A549 (cell line): ENCODE measurements at regions not wholly inside any gene's neighbourhood (a gene's known extent, or its start where the extent isn't known, plus 50 kb on each side); places are given as distances from the start of the nearest gene placed in this dataset.

Source experiments
- ATAC-seq, 2 experiments: fragments of 200-7000 bp in 1 of 2; fragments of >200 bp in 1 of 2; cut with Nextera tagmentation in 1 of 2; cut with Tn5 transposase in 1 of 2; 3 replicates each; pipeline versions ENCODE4 v1.8.0 to v1.9.1; 2018 to 2020; ENCODE audit warnings: mild to moderate bottlenecking in 1 of 2, moderate library complexity in 1 of 2
- CTCF ChIA-PET: fragments of 300-600 bp; sonication (Branson Sonifier 250); formaldehyde crosslinking; extraction: SDS; loops from one replicate; lab custom pipeline; 2021; ENCODE audit warnings: antibody characterized with exemption, inconsistent platforms; lab: Yijun Ruan, JAX
- POLR2A ChIA-PET: fragments of 350-600 bp; formaldehyde crosslinking; extraction: SDS; loops from one replicate; lab custom pipeline; 2021; ENCODE audit warnings: antibody characterized with exemption, inconsistent platforms; lab: Yijun Ruan, JAX
- DNase-seq, 2 experiments: peaks; one replicate each; pipeline versions ENCODE4 v3.0.0 to v3.0.0-alpha.2; 2011 to 2016; ENCODE audit warnings: low read depth in 1 of 2, low spot score in 1 of 2
- FAIRE-seq: peaks from 2 replicates; lab custom pipeline; 2011; peaks lifted over from hg19 to GRCh38; lab: Jason Lieb, UNC
- H3K27ac ChIP-seq, 2 experiments: fragments of >200 bp; sonication (Bioruptor Twin); formaldehyde crosslinking; 3 replicates each; pipeline ENCODE4 v1.5.1; 2016 to 2017
- H3K4me1 ChIP-seq: fragments of >200 bp; sonication (Bioruptor Twin); formaldehyde crosslinking; 3 replicates; pipeline ENCODE4 v1.6.1; 2016
- H3K4me2 ChIP-seq: fragments of >200 bp; sonication (Bioruptor Twin); formaldehyde crosslinking; 3 replicates; pipeline ENCODE4 v1.6.1; 2016
- H3K4me3 ChIP-seq: fragments of >200 bp; sonication (Bioruptor Twin); formaldehyde crosslinking; 3 replicates; pipeline ENCODE4 v1.5.1; 2016
- H3K9me3 ChIP-seq: fragments of >200 bp; sonication (Bioruptor Twin); formaldehyde crosslinking; 3 replicates; pipeline ENCODE4 v1.6.1; 2016
- ATOH8 ChIP-seq: fragments of 250-450 bp; sonication (Bioruptor Pico); IDR thresholded peaks from 2 replicates; pipeline ENCODE4 v1.5.0; 2020; ENCODE audit warnings: low read depth, mild to moderate bottlenecking, moderate library complexity
- BHLHE40 ChIP-seq: IDR thresholded peaks from 2 replicates; pipeline ENCODE4 v1.6.1; 2012; ENCODE audit warnings: low read depth, low read length, inconsistent platforms
- CBX2 ChIP-seq: fragments of 200-600 bp; sonication (generic); IDR thresholded peaks from 2 replicates; pipeline ENCODE4 v1.6.1; 2016; ENCODE audit warnings: low read depth, mild to moderate bottlenecking, borderline replicate concordance
- CHD2 ChIP-seq: fragments of 150-350 bp; IDR thresholded peaks from 2 replicates; pipeline ENCODE4 v1.6.1; 2014; ENCODE audit warnings: low read length; ENCODE audit not compliant: partially characterized antibody
- EHF ChIP-seq: fragments of 250-450 bp; sonication (Bioruptor Pico); IDR thresholded peaks from 2 replicates; pipeline ENCODE4 v1.5.0; 2020; ENCODE audit warnings: mild to moderate bottlenecking
- EHMT2 ChIP-seq: fragments of 200-600 bp; sonication (generic); IDR thresholded peaks from 2 replicates; pipeline ENCODE4 v1.6.1; 2016; ENCODE audit warnings: antibody characterized with exemption, low read depth, mild to moderate bottlenecking, moderate library complexity
- FOXS1 ChIP-seq: fragments of 250-450 bp; sonication (Bioruptor Pico); IDR thresholded peaks from 2 replicates; pipeline ENCODE4 v1.5.0; 2020; ENCODE audit warnings: mild to moderate bottlenecking, moderate library complexity
- GATA3 ChIP-seq: IDR thresholded peaks from 2 replicates; pipeline ENCODE4 v1.6.1; 2012; ENCODE audit warnings: borderline replicate concordance
- HEYL ChIP-seq: fragments of 250-450 bp; sonication (Bioruptor Pico); IDR thresholded peaks from 2 replicates; pipeline ENCODE4 v1.8.0; 2021; ENCODE audit warnings: mild to moderate bottlenecking, moderate library complexity
- HMGXB4 ChIP-seq: fragments of 250-450 bp; sonication (Bioruptor Pico); IDR thresholded peaks from 2 replicates; pipeline ENCODE4 v1.5.0; 2021; ENCODE audit warnings: mild to moderate bottlenecking, moderate library complexity, borderline replicate concordance
- JUN ChIP-seq, 2 experiments: fragments of >200 bp; sonication (Bioruptor Twin); formaldehyde crosslinking; IDR thresholded peaks; 2 replicates in 1 of 2; 3 replicates in 1 of 2; pipeline ENCODE4 v1.6.1; 2016 to 2017
- KDM5A ChIP-seq: fragments of 200-600 bp; sonication (generic); IDR thresholded peaks from 2 replicates; pipeline ENCODE4 v1.6.1; 2016; ENCODE audit warnings: antibody characterized with exemption, mild to moderate bottlenecking
- MAX ChIP-seq: IDR thresholded peaks from 2 replicates; pipeline ENCODE4 v1.6.1; 2012
- MYC ChIP-seq: IDR thresholded peaks from 2 replicates; pipeline ENCODE4 v1.6.1; 2012; ENCODE audit warnings: mild to moderate bottlenecking, inconsistent platforms, low read length, improper control_type of control experiment, borderline replicate concordance
- NFE2L2 ChIP-seq: fragments of 150-350 bp; conservative IDR thresholded peaks from 2 replicates; pipeline ENCODE4 v1.6.1; 2014; ENCODE audit warnings: low read length
- POLR2A ChIP-seq: IDR thresholded peaks from 2 replicates; pipeline ENCODE4 v1.6.1; 2012; ENCODE audit warnings: mild to moderate bottlenecking, low read length
- RAD21 ChIP-seq, 2 experiments: fragments of >200 bp in 1 of 2; sonication (Bioruptor Twin) in 1 of 2; formaldehyde crosslinking in 1 of 2; IDR thresholded peaks in 1 of 2; conservative IDR thresholded peaks in 1 of 2; 2 replicates in 1 of 2; 3 replicates in 1 of 2; pipeline ENCODE4 v1.6.1; 2012 to 2018; ENCODE audit warnings: inconsistent platforms in 1 of 2
- RCOR1 ChIP-seq: fragments of 150-350 bp; IDR thresholded peaks from 2 replicates; pipeline ENCODE4 v1.6.1; 2014; ENCODE audit warnings: antibody characterized with exemption, low read length, low read depth
- SMC3 ChIP-seq: fragments of >200 bp; sonication (Bioruptor Twin); formaldehyde crosslinking; IDR thresholded peaks from 3 replicates; pipeline ENCODE4 v1.6.1; 2018; ENCODE audit warnings: inconsistent platforms
- SREBF2 ChIP-seq: fragments of 450-650 bp; IDR thresholded peaks from 2 replicates; pipeline ENCODE4 v1.6.1; 2014; ENCODE audit warnings: mild to moderate bottlenecking, moderate library complexity
- TP53 ChIP-seq: fragments of 250-450 bp; sonication (Bioruptor Pico); IDR thresholded peaks from 2 replicates; pipeline ENCODE4 v1.5.0; 2021; ENCODE audit warnings: mild to moderate bottlenecking, moderate library complexity
- ZNF302 ChIP-seq: fragments of 250-450 bp; sonication (Bioruptor Pico); IDR thresholded peaks from 2 replicates; pipeline ENCODE4 v1.9.0; 2021; ENCODE audit warnings: inconsistent platforms, mild to moderate bottlenecking, moderate library complexity
- WGBS: methylation state at CpG from one replicate; pipeline ENCODE4 v1.1.6; 2017; ENCODE audit errors: missing lambda C conversion rate; 5-methylcytosine and 5-hydroxymethylcytosine counted together
- TF ChIP-seq, protein P1 (sequence below): fragments of >200 bp; sonication (Bioruptor Twin); formaldehyde crosslinking; IDR thresholded peaks from 3 replicates; pipeline ENCODE4 v1.6.1; 2016
- TF ChIP-seq, protein P2 (sequence below): fragments of >200 bp; sonication (Bioruptor Twin); formaldehyde crosslinking; IDR thresholded peaks from 3 replicates; pipeline ENCODE4 v1.5.1; 2016

- TF ChIP-seq HMGXB4 (CRISPR knock-in tag) (no peak), NFE2L2 (no peak)
These were observed 975.7 kb upstream of the RBFOX1 start (continued) for GRCh38 chr16:6356911-6357310.

- TF ChIP-seq SMC3, result no peak
- no peak for TF ChIP-seq RAD21 (conservative IDR thresholded peaks at IDR 0.05 in 1 of 2, IDR thresholded peaks at IDR 0.05 in 1 of 2)
- TF ChIP-seq GATA3, result no peak
- TF ChIP-seq JUN (IDR thresholded peaks at IDR 0.05), result no peak
- TF ChIP-seq FOXS1 (CRISPR knock-in tag), result no peak
- no peak for TF ChIP-seq EHMT2
- TF ChIP-seq EHF (CRISPR knock-in tag), result no peak
- TF ChIP-seq RCOR1, result no peak
- TF ChIP-seq, protein P1, sequence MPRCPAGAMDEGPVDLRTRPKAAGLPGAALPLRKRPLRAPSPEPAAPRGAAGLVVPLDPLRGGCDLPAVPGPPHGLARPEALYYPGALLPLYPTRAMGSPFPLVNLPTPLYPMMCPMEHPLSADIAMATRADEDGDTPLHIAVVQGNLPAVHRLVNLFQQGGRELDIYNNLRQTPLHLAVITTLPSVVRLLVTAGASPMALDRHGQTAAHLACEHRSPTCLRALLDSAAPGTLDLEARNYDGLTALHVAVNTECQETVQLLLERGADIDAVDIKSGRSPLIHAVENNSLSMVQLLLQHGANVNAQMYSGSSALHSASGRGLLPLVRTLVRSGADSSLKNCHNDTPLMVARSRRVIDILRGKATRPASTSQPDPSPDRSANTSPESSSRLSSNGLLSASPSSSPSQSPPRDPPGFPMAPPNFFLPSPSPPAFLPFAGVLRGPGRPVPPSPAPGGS, result no peak
- no peak for TF ChIP-seq CBX2
- TF ChIP-seq, protein P2, sequence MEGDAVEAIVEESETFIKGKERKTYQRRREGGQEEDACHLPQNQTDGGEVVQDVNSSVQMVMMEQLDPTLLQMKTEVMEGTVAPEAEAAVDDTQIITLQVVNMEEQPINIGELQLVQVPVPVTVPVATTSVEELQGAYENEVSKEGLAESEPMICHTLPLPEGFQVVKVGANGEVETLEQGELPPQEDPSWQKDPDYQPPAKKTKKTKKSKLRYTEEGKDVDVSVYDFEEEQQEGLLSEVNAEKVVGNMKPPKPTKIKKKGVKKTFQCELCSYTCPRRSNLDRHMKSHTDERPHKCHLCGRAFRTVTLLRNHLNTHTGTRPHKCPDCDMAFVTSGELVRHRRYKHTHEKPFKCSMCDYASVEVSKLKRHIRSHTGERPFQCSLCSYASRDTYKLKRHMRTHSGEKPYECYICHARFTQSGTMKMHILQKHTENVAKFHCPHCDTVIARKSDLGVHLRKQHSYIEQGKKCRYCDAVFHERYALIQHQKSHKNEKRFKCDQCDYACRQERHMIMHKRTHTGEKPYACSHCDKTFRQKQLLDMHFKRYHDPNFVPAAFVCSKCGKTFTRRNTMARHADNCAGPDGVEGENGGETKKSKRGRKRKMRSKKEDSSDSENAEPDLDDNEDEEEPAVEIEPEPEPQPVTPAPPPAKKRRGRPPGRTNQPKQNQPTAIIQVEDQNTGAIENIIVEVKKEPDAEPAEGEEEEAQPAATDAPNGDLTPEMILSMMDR, result no peak
- TF ChIP-seq HEYL (CRISPR knock-in tag), result no peak
- TF ChIP-seq KDM5A, result no peak
- Histone ChIP-seq H3K4me1 (no peaks in the 10 kb centered on the region), H3K9me3 (no peaks in the 10 kb centered on the region), H3K4me2 (no peak overlapping the region), H3K27ac (no peak overlapping the region), H3K4me3 (no peak overlapping the region)
- ChIA-PET POLR2A (no interaction called here), CTCF (no interaction called here)
- WGBS, result 9% methylated on average over 4 of the region's 4 CpGs
- FAIRE-seq (no peak), ATAC-seq (no peak), DNase-seq (no peak)
These were observed 982.9 kb upstream of the RBFOX1 start for GRCh38 chr16:6349725-6350124.

GRCh38 chr16:6345090-6345489 is 987.6 kb upstream of the RBFOX1 start:
- H3K9me3 ChIP-seq, result no peaks in the 10 kb centered on the region
- ChIA-PET POLR2A (no interaction called here), CTCF (interaction anchor here (0.5 kb wide), 1 partner anchor 68 kb away, joined by 3 read pairs; no protein-coding TSS in a partner anchor)
- no peak for FAIRE-seq
- no peaks in the 10 kb centered on the region for H3K4me1 ChIP-seq
- no peak for DNase-seq
- 56% methylated on average over 4 of the region's 4 CpGs for WGBS
- no peak for TF ChIP-seq EHMT2
- TF ChIP-seq TP53 (CRISPR knock-in tag), result no peak
- no peak for TF ChIP-seq POLR2A
- no peak for TF ChIP-seq MAX
- TF ChIP-seq FOXS1 (CRISPR knock-in tag), result no peak
- no peak for TF ChIP-seq ATOH8 (CRISPR knock-in tag)
- TF ChIP-seq NFE2L2, result no peak
- TF ChIP-seq CHD2, result no peak
- no peak for TF ChIP-seq SREBF2
- TF ChIP-seq MYC, result no peak
- no peak for TF ChIP-seq ZNF302
- no peak for TF ChIP-seq BHLHE40
- H3K27ac ChIP-seq, result no peak overlapping the region
- H3K4me2 ChIP-seq, result no peak overlapping the region
- H3K4me3 ChIP-seq, result no peak overlapping the region
- no peak for ATAC-seq
